T47D (cell line): ENCODE measurements at regions not wholly inside any gene's neighbourhood (a gene's known extent, or its start where the extent isn't known, plus 50 kb on each side); places are given as distances from the start of the nearest gene placed in this dataset.
A peak's percentile ranks its signal among the peaks of the same experiment; 100 is the strongest.
"Not testable (repeated sequence)": the region's sequence is repeated elsewhere in the genome, so short reads cannot be mapped to it uniquely, and the experiment has no call there.

ENCODE experiments used
- DNase-seq, 2 experiments: peaks; one replicate each; pipeline versions ENCODE4 v3.0.0 to v3.0.0-alpha.2; 2011 to 2012; ENCODE audit warnings: low read depth in 1 of 2, low spot score in 1 of 2
- JUND ChIP-seq: IDR thresholded peaks from 2 replicates; pipeline ENCODE4 v1.6.1; 2012; ENCODE audit warnings: low read depth
- in situ Hi-C: cut with HindIII; loops from 2 replicates; pipeline ENCODE4 v1.10.0; 2016; ENCODE audit warnings: low sequenced_read_pairs, low pct_unique_long_range_greater_than_20kb

DNA sequence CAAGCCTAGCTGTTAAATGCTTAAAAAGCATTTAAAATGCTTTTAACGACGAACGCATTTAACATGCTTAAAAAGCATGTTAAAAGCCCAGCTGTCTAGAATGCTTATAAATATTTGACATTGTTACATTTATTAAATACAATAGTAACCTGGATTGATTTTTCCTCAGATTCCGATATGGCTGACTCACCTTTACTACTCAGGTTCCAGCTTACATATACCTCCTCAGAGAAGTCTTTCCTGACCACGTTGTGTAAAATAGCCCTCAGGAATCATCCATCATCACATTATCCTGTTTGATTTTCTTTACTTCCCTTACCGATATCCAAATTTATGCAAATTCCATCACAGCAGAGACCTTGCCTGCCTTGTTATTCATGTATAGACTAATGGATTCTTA lies 51.4 kb downstream of the SLC41A2 start:
- TF ChIP-seq JUND = no peak
- no peak for DNase-seq
- in situ Hi-C loops = no loop called here

DNA sequence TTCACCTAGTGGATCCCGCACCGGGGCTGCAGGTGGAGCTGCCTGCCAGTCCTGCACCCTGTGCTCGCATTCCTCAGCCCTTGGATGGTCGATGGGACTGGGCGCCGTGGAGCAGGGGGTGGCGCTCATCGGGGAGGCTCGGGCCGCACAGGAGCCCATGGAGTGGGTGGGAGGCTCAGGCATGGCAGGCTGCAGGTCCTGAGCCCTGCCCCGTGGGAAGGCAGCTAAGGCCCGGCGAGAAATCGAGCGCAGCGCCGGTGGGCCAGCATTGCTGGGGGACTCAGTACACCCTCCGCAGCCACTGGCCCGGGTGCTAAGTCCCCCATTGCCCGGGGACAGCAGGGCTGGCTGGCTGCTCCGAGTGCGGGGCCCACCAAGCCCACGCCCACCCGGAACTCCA lies 52.6 kb downstream of the SLC41A2 start:
- in situ Hi-C loops, DNase-seq: not testable (repeated sequence)

DNA sequence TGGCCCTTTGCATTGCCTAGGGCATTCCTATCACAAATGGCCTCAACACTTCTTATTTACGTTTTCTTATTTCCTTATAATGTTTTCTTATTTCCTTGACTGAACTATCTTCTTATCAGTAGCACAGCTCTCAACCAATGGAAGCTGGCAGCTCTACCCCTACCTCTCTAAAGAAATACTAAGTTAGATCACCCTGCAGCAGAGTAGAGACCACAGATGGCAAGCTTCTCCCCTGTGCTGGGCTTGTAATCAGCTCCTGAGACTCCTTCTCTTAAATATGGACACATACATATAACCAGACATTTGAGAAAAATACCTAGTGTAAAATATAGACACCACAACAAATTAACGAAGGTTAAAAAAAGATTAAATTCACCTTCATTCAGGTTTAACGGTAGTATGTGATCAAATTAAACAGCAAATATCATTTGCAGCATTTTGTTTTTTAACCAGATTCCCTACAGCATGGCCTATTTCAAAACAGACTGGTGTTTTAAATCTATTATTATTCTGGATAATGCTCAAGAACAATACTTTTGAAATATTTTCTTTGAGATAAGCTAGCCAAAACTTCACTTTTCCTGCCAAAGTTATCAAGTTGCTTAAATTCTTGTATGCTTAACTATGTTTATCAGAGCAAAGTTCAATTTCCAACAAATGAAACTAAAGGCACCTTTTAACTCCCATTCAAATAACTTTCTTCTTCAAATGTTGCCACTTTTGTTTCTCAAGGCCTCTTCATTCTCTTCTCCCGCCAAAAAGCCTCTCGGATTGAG lies 54.3 kb downstream of the SLC41A2 start:
- in situ Hi-C loops = no loop called here
- no peak for DNase-seq
- TF ChIP-seq JUND = no peak

DNA sequence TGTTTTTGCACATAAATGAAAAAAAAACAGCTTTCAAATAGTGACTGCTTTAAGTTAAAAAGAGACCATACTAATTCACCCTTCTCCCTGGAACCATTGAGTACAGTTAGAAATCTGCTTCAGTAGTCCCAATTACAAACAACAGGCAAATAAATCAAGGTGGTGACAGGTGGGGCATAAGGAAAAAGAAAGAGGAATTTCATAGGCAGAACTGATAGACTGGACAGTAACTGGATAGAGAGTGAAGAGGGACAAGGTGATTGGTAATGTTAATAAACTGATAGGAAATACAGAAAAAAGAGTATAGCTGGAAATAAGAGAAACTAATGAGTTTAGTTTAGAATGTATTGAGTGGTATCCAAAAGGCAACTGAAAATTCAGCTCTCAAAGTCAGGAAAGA lies 56.0 kb downstream of the SLC41A2 start:
- no peak for TF ChIP-seq JUND
- in situ Hi-C loops = no loop called here
- DNase-seq = no peak

DNA sequence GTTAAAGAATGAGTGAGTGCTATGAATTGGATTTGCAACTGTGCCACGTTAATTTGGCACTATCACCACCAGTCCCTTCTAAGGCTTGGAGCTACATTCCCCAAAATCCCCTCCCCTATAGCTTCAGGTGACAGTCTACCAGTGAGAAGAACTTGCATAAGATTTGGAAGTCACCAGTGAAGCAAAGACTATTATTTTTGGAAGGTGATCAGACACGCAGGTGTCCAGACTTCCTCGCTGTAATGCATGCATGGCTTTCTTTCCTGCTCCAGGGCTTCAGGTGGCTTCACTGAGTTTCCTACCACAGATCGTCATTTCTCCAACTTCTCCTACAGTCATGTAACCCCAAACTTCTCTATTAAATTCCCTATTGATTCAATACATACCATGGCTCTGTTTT lies 61.4 kb downstream of the SLC41A2 start:
- in situ Hi-C loops = no loop called here
- DNase-seq = no peak
- no peak for TF ChIP-seq JUND

DNA sequence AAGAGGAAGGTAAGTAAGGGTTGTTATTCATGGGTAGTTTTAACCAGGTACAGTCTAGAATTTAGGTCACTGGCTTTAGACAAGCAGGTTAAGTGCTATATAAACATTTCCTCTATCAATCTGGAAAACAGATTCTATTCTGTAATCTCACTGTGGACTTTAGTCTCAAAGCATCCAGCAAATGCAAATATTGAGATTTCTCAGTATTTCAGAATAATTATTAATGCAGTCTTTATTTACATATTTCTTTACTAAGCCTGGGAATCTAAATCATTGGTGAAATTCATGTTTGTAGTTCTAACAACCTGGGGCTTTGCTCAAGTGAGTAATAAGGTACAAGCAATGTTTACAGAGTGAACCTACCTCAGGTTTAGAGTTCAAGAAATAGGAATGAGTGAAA lies 61.9 kb downstream of the SLC41A2 start:
- in situ Hi-C loops = no loop called here
- TF ChIP-seq JUND = no peak
- no peak for DNase-seq

DNA sequence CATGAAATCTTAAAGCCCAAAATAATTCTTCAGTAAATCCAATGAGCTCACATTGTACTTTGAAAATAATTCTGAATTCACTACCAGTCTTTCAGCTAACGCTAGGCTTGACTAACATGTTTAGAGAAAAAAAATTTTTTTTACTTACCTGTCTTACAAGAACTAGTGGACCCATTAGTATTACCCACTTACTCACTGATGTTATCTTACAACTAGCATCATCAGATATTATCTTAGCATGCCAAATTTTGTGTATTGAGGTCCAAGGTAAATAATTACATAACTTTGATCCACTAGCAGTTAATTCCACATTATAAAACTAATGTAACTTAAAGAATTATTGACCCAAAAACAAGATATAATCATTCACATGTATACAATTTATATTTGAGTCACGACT lies 62.7 kb downstream of the SLC41A2 start:
- peak in 1 of 2 experiments; percentile 15 for DNase-seq
- in situ Hi-C loops = no loop called here
- TF ChIP-seq JUND = no peak

DNA sequence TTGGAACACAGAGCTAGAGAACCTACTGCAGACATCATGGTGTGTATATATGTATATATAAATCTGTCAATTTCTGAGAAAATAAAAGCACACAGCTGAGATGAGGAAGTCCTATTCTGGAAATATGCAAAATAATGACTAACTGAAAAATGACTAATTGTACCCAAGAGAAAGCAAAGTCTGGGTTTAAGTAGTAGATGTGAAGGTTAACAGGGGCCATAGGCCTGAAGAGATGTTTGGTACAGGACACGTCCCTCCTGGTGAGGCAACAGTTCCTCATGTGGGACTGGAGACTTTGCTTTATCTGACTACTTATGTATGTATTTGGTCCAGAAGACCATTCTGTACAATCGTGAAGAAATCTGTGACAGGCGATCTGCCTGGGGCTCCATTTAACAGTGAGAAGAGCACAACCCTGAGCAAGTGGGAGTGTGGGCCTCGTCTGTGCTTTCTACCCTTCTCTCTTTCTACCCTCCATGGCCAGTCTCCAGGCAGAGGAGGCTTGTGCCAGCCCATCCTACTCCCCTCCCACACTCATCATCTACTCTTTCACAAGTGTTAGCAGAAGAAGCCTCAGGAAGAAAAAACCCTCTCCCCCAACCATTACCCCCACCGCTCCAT lies 67.5 kb downstream of the SLC41A2 start:
- DNase-seq = no peak
- in situ Hi-C loops = no loop called here
- no peak for TF ChIP-seq JUND

DNA sequence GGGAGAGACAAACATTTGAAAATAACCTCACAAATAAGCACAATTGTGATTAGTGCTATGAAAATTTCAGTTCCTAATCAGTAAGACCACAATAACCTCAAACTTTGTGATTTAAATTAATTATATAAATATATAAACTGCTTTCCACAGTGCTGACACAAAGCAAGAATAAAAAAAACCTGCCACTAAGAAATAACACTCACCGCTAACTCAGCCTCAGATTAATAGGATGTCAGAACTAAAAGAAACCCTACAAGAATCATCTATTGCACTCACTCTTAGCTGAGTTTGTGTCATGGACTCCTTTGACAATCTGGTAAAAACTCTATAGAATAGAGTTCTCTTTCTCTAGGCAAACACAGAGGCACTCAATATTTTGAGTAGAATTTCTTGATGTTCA lies 68.4 kb downstream of the SLC41A2 start:
- DNase-seq = no peak
- in situ Hi-C loops = no loop called here
- TF ChIP-seq JUND = no peak

DNA sequence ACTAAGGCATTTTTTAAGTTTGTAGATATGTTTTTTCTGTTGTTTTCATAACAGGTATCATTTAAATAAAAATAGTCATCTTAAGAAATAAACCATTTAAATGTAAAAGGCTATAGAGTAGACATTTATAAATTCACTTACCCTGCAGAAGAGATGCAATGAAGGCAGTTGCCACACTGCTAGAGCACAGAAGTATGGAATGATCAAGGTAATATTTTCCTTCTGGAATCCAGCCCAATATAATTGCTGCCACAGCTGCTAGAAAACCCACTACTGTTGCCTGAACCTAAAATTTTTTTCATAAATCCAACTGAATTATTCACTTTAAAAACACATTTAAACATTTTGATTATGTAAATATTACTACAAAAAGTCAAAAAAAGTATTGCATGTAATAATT lies 69.2 kb downstream of the SLC41A2 start:
- no peak for TF ChIP-seq JUND
- in situ Hi-C loops = no loop called here
- no peak for DNase-seq

DNA sequence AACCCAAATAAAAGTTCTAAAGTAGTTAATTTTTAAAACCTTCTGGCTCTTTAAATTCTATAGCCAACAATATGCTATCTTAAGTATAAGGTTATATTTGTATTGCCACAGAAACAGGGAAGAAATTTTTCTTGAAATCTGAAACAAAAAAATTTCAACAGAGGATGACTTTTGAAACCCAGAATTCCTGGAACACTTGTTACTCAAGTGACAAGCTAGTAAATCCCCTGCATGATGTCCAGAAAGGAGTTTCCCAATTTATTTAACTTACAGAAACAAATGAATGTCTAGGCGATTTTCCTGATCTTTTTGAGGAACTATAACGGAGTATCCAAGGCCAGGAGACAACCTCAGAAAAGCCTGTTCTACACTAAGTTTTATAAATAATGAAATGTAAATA lies 69.6 kb downstream of the SLC41A2 start:
- no peak for TF ChIP-seq JUND
- in situ Hi-C loops = no loop called here
- DNase-seq = no peak

DNA sequence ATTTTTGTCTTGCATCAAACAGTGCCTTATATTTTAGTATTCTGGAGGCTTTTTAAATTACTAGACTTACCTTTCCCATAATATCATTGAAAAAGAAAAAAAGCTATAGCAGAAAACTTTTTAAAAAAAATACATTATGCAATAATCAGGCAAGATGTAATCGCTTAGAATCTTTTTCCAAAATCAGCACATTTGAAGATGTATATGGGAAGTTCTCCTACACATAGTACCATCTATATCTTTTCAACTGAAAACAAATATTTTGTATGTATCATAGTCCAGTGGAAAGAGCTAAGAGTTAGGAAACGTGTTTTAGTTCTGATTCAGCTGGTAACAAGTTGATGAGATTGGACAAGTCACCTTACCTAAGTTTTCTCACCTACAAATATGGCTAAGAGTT lies 70.6 kb downstream of the SLC41A2 start:
- TF ChIP-seq JUND = no peak
- DNase-seq = no peak
- in situ Hi-C loops = no loop called here

DNA sequence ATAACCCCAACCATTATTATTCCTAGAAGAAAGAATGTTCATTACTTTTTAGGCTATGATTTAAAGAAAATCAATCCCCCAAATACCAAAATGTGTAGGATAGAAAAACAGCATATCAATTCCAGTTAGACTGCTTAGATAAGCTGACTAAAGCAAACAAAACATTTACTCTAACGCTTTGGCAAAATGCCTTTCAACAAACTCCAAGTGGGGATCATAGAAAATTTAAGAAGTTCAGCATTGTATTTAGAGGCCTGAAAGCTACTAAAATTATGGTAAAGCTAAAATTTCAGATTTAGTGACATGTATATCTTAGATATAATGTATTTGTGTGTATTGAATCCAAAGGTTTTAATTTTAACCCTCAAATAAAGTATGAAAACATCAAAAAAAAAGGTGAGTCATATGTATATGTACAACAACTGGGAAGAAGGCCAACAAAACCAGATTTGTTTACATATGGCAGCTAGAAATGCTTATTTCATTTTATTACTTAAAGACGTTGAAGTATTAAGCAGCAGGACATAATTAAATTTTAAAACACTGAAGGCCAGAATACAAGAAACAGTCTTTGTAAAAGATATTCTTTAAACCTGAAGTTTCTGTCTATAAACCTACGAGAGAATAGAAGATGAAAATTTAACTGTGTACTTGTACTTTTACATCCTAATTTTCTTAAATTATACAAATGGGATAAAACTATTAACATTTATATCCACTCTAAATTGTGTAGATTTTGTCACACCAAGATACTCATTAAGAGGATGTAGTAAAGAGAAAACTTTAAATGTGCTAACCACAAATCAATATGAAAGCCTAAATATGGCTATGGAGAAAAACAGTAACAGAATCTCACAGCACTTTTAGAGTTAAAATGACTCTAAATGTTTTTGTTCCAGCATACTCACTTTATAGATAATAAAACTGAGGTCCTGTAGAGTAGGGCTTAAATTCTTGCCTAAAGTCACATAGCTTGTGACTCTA lies 71.4 kb downstream of the SLC41A2 start:
- TF ChIP-seq JUND = no peak
- DNase-seq = no peak
- in situ Hi-C loops = no loop called here

DNA sequence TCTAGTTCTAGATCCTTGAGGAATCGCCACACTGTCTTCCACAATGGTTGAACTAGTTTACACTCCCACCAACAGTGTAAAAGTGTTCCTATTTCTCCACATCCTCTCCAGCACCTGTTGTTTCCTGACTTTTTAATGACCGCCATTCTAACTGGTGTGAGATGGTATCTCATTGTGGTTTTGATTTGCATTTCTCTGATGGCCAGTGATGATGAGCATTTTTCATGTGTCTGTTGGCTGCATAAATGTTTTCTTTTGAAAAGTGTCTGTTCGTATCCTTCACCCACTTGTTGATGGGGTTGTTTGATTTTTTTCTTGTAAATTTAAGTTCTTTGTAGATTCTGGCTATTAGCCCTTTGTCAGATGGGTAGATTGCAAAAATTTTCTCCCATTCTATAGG lies 79.2 kb downstream of the SLC41A2 start:
- in situ Hi-C loops, DNase-seq: not testable (repeated sequence)
